Stimulated activated naive B cell treated with anti-CD40 and anti-IgM and Interleukin-4, amounts not matched to agents 10 μg/mL and 1 μg/mL and 100 μg/mL, for 72 hours (primary cell): ENCODE measurements at regions not wholly inside any gene's neighbourhood (a gene's known extent, or its start where the extent isn't known, plus 50 kb on each side); places are given as distances from the start of the nearest gene placed in this dataset.

ENCODE experiments used
- ATAC-seq, 2 donors: fragments of 150-1000 bp; cut with Tn5 transposase; replicated peaks; 2 replicates each; pipeline ENCODE4 v1.10.0; 2021; ENCODE audit warnings: moderate library complexity in 1 of 2
- DNase-seq: peaks from one replicate; pipeline ENCODE4 v3.0.0; 2021
- H3K27ac Mint-ChIP-seq: one replicate; pipeline ENCODE4 v1.8.0; 2022; ENCODE audit warnings: mild to moderate bottlenecking, mixed read lengths
- H3K27me3 Mint-ChIP-seq, 2 donors: one replicate each; pipeline ENCODE4 v1.8.0; 2022; ENCODE audit warnings: mixed read lengths in 2 of 2
- H3K36me3 Mint-ChIP-seq, 2 donors: one replicate each; pipeline ENCODE4 v1.8.0; 2022; ENCODE audit warnings: mixed read lengths in 2 of 2, mild to moderate bottlenecking in 1 of 2
- H3K4me1 Mint-ChIP-seq, 2 donors: one replicate each; pipeline ENCODE4 v1.8.0; 2022; ENCODE audit warnings: mixed read lengths in 2 of 2, mild to moderate bottlenecking in 1 of 2
- H3K4me3 Mint-ChIP-seq, 2 donors: one replicate each; pipeline ENCODE4 v1.8.0; 2022; ENCODE audit warnings: mild to moderate bottlenecking in 2 of 2, mixed read lengths in 2 of 2, moderate library complexity in 1 of 2
- H3K9me3 Mint-ChIP-seq, 2 donors: one replicate each; pipeline ENCODE4 v1.8.0; 2022; ENCODE audit warnings: mixed read lengths in 2 of 2, mild to moderate bottlenecking in 1 of 2

DNA sequence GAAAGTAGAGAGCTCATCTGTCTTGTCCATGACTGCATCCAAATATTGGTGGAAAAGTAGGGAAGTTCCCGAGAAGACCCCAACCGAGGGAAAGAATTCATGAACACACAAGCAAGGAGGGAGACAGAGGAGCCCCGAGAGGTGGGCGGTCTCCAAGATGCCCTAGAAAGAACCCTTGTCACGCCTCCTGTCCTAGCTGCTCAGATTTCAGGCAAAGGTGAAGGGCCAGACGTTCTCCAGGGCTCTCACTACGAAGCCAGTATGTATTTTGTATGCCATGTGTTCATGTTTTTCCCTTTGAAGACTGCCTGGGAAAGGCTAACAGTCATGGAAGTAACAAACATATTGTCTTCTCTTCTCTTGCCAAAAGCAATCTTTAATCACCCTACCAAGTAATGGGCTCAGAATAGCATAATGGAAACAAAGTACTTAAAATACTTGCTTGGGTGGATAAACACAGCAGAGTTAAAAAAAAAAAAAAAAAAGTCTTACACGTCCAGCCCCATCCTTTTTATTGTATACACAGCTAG is 99.2 kb upstream of the TBX3 start:
- Mint-ChIP-seq H3K4me3 (no peak overlapping the region), H3K27ac (no peak overlapping the region), H3K4me1 (no peaks in the 10 kb centered on the region), H3K27me3 (peaks cover 0 to 3% of the 10 kb centered on the region in 2 donors), H3K36me3 (no peaks in the 10 kb centered on the region), H3K9me3 (peaks cover 0 to 1% of the 10 kb centered on the region in 2 donors)
- ATAC-seq (no peak), DNase-seq (no peak)

DNA sequence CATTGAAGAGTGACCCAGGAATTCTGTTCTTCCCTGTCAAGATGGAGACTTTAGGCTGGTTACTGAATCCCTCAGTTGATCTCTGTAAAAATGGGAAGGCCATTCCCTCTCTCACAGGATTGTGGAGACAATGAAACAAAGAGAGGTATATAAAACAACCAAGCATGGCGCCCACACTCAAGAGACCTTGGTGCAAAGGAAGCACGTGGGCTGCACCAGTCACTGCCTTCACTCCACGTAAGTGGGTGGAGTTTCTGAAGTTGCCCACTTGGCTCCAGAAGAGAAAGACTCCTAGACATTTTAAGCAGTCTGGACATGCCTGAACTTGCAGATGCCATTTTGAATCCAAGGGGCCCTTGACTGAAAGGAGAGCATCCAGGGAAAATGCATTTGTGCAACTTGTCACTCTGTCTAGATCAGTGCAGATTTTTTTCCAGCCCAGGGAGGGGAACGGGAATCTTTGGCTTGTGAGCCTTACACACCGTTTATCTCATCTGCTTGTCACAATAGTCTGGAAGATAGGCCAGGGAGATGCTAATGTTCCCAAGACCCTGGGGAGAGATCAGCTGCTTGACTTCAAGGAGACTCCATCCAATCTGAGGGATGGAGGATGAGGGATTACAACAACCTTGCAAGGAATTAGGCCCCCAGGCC is 96.9 kb upstream of the TBX3 start:
- no peak for DNase-seq
- Mint-ChIP-seq H3K27ac (no peak overlapping the region), H3K9me3 (peaks cover 0 to 4% of the 10 kb centered on the region in 2 donors), H3K4me1 (no peaks in the 10 kb centered on the region), H3K4me3 (no peak overlapping the region), H3K27me3 (peaks cover 0 to 3% of the 10 kb centered on the region in 2 donors), H3K36me3 (no peaks in the 10 kb centered on the region)
- ATAC-seq, result no peak

DNA sequence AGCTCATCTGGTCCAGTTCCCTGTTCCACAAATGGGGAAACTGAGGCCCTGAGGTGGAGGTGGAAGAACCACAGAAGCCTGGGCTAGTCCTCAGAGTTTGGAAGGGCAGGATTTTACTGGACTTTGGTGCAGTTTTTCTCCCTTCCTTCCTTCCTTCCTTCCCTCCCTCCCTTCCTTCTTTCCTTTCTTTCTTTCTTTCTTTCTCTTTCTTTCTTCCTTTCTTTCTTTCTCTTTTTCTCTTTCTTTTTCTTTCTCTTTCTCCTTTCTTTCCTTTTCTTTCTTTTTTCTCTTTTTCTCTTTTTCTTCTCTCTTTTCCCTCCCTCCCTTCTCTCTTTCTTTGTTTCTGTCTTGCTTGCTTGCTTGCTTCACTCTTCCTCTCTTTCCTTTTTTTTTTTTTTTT is 95.7 kb upstream of the TBX3 start:
- DNase-seq (no peak), ATAC-seq (no peak)
- no peaks in the 10 kb centered on the region for H3K36me3 Mint-ChIP-seq
- H3K4me3 Mint-ChIP-seq, result no peak overlapping the region
- H3K27ac Mint-ChIP-seq, result no peak overlapping the region
- peaks cover 0 to 3% of the 10 kb centered on the region in 2 donors for H3K27me3 Mint-ChIP-seq
- no peaks in the 10 kb centered on the region for H3K4me1 Mint-ChIP-seq
- H3K9me3 Mint-ChIP-seq, result peaks cover 0 to 4% of the 10 kb centered on the region in 2 donors

DNA sequence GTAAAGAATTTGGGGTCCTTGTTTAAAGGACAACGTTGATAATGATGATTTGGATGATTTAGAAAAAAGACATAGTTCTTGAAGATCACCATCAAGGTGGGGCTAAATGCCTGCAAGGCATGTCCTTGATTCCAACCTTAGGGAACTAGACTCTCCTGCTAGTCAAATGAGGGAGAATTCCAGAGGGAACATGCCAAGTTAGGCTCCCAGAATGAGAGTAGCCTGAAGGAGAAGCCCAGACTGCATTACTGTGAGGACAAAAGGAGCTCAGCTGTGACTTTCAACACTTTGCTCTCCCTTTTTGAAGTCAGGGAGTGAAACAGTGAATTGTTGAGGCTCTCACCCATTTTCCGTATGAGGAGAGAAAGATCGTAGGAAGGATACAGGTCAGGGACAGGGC is 95.2 kb upstream of the TBX3 start:
- H3K4me3 Mint-ChIP-seq, result no peak overlapping the region
- no peaks in the 10 kb centered on the region for H3K4me1 Mint-ChIP-seq
- DNase-seq (no peak), ATAC-seq (no peak)
- peaks cover 0 to 3% of the 10 kb centered on the region in 2 donors for H3K27me3 Mint-ChIP-seq
- peaks cover 0 to 4% of the 10 kb centered on the region in 2 donors for H3K9me3 Mint-ChIP-seq
- H3K27ac Mint-ChIP-seq, result no peak overlapping the region
- H3K36me3 Mint-ChIP-seq, result no peaks in the 10 kb centered on the region

DNA sequence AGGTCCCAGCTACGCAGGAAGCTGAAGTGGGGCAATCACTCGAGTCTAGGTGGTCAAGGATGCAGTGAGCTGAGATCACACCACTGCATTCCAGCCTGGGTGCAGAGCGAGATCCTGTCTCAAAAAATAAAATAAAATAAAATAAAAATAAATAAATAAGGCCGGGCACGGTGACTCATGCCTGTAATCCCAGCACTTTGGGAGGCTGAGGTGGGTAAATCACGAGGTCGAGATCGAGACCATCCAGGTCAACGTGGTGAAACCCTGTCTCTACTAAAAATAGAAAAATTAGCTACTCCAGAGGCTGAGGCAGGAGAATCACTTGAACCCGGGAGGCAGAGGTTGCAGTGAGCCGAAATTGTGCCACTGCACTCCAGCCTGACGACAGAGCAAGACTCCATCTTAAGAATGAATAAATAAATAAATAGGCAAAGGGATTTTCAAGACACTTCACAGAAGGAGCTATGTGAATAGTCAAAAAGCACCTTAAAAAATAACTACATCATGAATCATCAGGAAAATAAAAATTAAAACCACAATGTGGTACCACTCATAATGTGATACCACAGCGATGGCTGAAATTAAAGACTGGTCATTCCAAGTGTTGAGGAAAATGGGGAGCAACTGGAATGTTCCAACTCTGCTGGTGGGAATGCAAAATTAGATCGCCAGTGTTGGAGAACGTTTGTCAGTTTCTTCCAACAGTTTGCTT is 92.9 kb upstream of the TBX3 start:
- peaks cover 0 to 4% of the 10 kb centered on the region in 2 donors for H3K9me3 Mint-ChIP-seq
- no peak overlapping the region for H3K4me3 Mint-ChIP-seq
- H3K27ac Mint-ChIP-seq, result no peak overlapping the region
- ATAC-seq (no peak), DNase-seq (no peak)
- no peaks in the 10 kb centered on the region for H3K36me3 Mint-ChIP-seq
- H3K27me3 Mint-ChIP-seq, result peaks cover 0 to 3% of the 10 kb centered on the region in 2 donors
- no peaks in the 10 kb centered on the region for H3K4me1 Mint-ChIP-seq

- Mint-ChIP-seq H3K9me3 (peaks cover 0 to 4% of the 10 kb centered on the region in 2 donors), H3K27me3 (peaks cover 3 to 5% of the 10 kb centered on the region in 2 donors), H3K36me3 (no peaks in the 10 kb centered on the region), H3K4me1 (no peaks in the 10 kb centered on the region), H3K4me3 (no peak overlapping the region), H3K27ac (no peak overlapping the region)
- DNase-seq, result no peak
- ATAC-seq, result no peak
These were observed 90.7 kb upstream of the TBX3 start for GRCh38 chr12:114774699-114775098.

DNA sequence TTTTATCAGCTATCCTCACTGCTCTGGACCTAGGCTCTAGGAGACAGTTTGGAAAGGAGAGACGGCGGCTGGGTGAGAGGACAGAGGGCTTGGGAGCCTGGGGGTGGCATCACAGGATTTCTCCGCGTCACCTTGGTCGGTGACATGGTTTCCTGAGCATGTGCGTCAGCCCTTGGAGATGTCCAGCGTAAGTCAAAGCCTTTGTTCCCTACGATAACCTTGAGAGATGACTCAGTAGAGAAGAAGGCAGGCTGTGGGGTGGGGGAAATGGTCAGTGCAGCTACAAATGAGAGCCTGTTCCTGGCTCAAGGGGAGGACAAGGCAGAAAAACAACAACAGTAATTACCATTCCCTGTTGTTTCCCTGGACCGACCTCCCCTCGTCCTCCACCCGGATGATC is 90.2 kb upstream of the TBX3 start:
- ATAC-seq (no peak), DNase-seq (no peak)
- Mint-ChIP-seq H3K4me1 (no peaks in the 10 kb centered on the region), H3K4me3 (no peak overlapping the region), H3K27ac (no peak overlapping the region), H3K9me3 (peaks cover 0 to 4% of the 10 kb centered on the region in 2 donors), H3K36me3 (no peaks in the 10 kb centered on the region), H3K27me3 (peaks cover under 1 to 5% of the 10 kb centered on the region in 2 donors)

DNA sequence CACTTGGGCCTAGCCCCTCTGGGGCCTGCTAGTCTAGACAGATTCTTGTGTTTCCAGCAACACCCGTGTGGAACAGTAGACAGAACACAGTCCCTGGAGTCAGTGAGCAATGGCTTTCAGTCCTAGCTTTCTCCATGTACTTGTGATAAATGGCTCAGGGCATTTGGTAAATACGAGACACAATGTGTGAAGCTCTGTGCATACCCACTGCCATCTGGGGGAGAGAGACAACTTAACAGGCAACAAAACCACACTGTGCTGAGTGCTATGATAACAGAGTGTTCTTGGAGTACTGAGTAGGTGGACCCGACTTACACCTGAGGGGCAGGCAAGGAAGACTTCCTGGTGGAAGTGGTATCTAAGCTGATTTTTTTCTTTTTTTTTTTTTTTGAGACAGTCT is 86.3 kb upstream of the TBX3 start:
- Mint-ChIP-seq H3K4me3 (no peak overlapping the region), H3K4me1 (no peaks in the 10 kb centered on the region), H3K36me3 (no peaks in the 10 kb centered on the region), H3K27me3 (peaks cover 0 to 5% of the 10 kb centered on the region in 2 donors), H3K27ac (no peak overlapping the region), H3K9me3 (peaks cover 0 to 3% of the 10 kb centered on the region in 2 donors)
- no peak for DNase-seq
- no peak for ATAC-seq

- DNase-seq (no peak), ATAC-seq (no peak)
- Mint-ChIP-seq H3K4me1 (no peaks in the 10 kb centered on the region), H3K27me3 (peaks cover 0 to 5% of the 10 kb centered on the region in 2 donors), H3K27ac (no peak overlapping the region), H3K9me3 (peaks cover 0 to 3% of the 10 kb centered on the region in 2 donors), H3K4me3 (no peak overlapping the region), H3K36me3 (no peaks in the 10 kb centered on the region)
These were observed 85.7 kb upstream of the TBX3 start for GRCh38 chr12:114769634-114770033.

GRCh38 chr12:114767906-114768722 is 84.1 kb upstream of the TBX3 start:
- no peaks in the 10 kb centered on the region for H3K36me3 Mint-ChIP-seq
- H3K27me3 Mint-ChIP-seq, result peaks cover 0 to 5% of the 10 kb centered on the region in 2 donors
- H3K9me3 Mint-ChIP-seq, result peaks cover 0 to 3% of the 10 kb centered on the region in 2 donors
- ATAC-seq (no peak), DNase-seq (no peak)
- no peak overlapping the region for H3K27ac Mint-ChIP-seq
- H3K4me3 Mint-ChIP-seq, result no peak overlapping the region
- H3K4me1 Mint-ChIP-seq, result no peaks in the 10 kb centered on the region

- Mint-ChIP-seq H3K27me3 (peaks cover 0 to 5% of the 10 kb centered on the region in 2 donors), H3K27ac (no peak overlapping the region), H3K4me1 (no peaks in the 10 kb centered on the region), H3K9me3 (peaks cover 0 to 3% of the 10 kb centered on the region in 2 donors), H3K36me3 (no peaks in the 10 kb centered on the region), H3K4me3 (no peak overlapping the region)
- ATAC-seq, result no peak
- no peak for DNase-seq
These were observed 83.2 kb upstream of the TBX3 start for GRCh38 chr12:114767084-114767760.

DNA sequence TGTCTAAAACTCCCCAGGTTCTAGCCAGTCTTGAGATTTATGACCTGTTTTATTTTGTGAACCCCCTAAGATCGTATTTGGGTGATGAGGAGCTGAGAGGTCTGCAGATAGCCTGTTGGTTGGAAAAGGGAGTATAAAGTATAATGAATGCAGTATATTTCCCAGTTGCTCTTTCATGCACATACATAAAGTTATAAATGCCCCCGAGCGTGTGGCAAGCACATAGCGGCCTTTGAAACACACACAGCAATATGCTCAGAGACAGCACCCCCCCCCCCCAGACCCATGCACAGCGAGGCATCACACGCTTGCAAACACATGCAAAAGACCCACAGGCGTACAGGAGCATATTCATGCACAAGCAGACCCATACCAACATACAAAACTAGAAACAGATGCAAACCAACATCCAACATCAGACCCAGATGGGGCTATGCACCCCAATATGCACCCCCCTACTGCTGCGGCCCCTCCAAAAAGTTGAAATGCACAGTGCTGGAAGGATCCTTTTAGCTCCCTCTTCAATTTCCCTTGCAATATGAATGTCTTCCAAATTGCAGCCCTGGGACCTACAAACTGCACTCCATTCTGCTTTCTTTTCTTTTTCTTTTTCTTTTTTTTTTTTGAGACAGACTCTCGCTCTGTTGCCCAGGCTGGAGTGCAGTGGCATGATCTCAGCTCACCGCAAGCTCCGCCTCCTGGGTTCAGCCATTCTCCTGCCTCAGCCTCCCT is 82.2 kb upstream of the TBX3 start:
- DNase-seq, result no peak
- H3K36me3 Mint-ChIP-seq, result no peaks in the 10 kb centered on the region
- peaks cover 0 to 3% of the 10 kb centered on the region in 2 donors for H3K9me3 Mint-ChIP-seq
- ATAC-seq, result no peak
- H3K27ac Mint-ChIP-seq, result no peak overlapping the region
- no peaks in the 10 kb centered on the region for H3K4me1 Mint-ChIP-seq
- H3K4me3 Mint-ChIP-seq, result no peak overlapping the region
- peaks cover 0 to 5% of the 10 kb centered on the region in 2 donors for H3K27me3 Mint-ChIP-seq

DNA sequence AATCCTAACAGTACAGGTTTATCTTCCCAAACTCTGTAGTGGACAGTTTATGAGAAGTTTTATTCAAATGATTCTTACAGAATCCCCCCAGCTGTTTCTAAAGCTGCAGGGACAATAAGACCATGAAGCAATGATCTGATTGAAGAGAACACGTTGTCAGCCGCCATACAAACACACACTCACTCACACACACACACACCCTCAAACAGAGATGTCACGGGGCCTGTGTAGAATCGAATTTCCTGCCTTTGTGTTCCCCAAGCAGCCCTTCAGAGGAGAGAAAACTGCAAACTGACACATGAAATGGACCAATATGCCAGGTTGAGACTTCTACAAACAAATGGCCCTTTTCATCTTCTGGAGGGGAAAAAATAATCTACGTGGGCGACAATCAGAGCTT is 80.5 kb upstream of the TBX3 start:
- no peak overlapping the region for H3K27ac Mint-ChIP-seq

More for the DNA sequence above, 80.5 kb upstream of the TBX3 start:
- no peak for DNase-seq
- Mint-ChIP-seq H3K4me1 (no peaks in the 10 kb centered on the region), H3K36me3 (no peaks in the 10 kb centered on the region), H3K9me3 (peaks cover 0 to 3% of the 10 kb centered on the region in 2 donors), H3K27me3 (no peaks in the 10 kb centered on the region), H3K4me3 (no peak overlapping the region)
- ATAC-seq, result no peak
